ENCODE measurements at regions not wholly inside any gene's neighbourhood (a gene's known extent, or its start where the extent isn't known, plus 50 kb on each side); places are given as distances from the start of the nearest gene placed in this dataset.

- no peak for TF ChIP-seq EP300 (IDR thresholded peaks at IDR 0.05)
- no peak for TF ChIP-seq CTCF (IDR thresholded peaks at IDR 0.05)
- TF ChIP-seq POLR2A (IDR thresholded peaks at IDR 0.05), result no peak
- H3K9me3 ChIP-seq, result no peaks in the 10 kb centered on the region
- no peak overlapping the region for H3K27ac ChIP-seq
- no peak overlapping the region for H3K4me3 ChIP-seq
- H3K27me3 ChIP-seq, result no peaks in the 10 kb centered on the region
- no peaks in the 10 kb centered on the region for H3K36me3 ChIP-seq
- H3K4me1 ChIP-seq, result no peaks in the 10 kb centered on the region
- no peak for DNase-seq (ENCODE audit: low spot score in 2 of 2)
- 85 to 88% methylated on average over 6 of the region's 6 CpGs for WGBS, 2 donors
Observed at GRCh38 chr18:38572554-38573111, 1007.0 kb upstream of the CELF4 start.

GRCh38 chr18:38571651-38572050, 1006.1 kb upstream of the CELF4 start:
- Histone ChIP-seq H3K9me3 (no peaks in the 10 kb centered on the region), H3K4me1 (no peaks in the 10 kb centered on the region), H3K4me3 (no peak overlapping the region), H3K36me3 (no peaks in the 10 kb centered on the region), H3K27ac (no peak overlapping the region), H3K27me3 (no peaks in the 10 kb centered on the region)
- no peak for DNase-seq (ENCODE audit: low spot score in 2 of 2)
- TF ChIP-seq CTCF (IDR thresholded peaks at IDR 0.05) (no peak), EP300 (IDR thresholded peaks at IDR 0.05) (no peak), POLR2A (IDR thresholded peaks at IDR 0.05) (no peak)
- 23 to 28% methylated on average over 2 of the region's 2 CpGs for WGBS, 2 donors

- no peaks in the 10 kb centered on the region for H3K36me3 ChIP-seq
- no peaks in the 10 kb centered on the region for H3K9me3 ChIP-seq
- no peaks in the 10 kb centered on the region for H3K27me3 ChIP-seq
- no peak overlapping the region for H3K4me3 ChIP-seq
- WGBS, 2 donors, result 92 to 93% methylated on average over 1 of the region's 1 CpG
- H3K27ac ChIP-seq, result no peak overlapping the region
- no peak for TF ChIP-seq POLR2A (IDR thresholded peaks at IDR 0.05)
- no peak for TF ChIP-seq EP300 (IDR thresholded peaks at IDR 0.05)
- TF ChIP-seq CTCF (IDR thresholded peaks at IDR 0.05), result no peak
- H3K4me1 ChIP-seq, result no peaks in the 10 kb centered on the region
- no peak for DNase-seq (ENCODE audit: low spot score in 2 of 2)
Observed at GRCh38 chr18:38565513-38565912, 999.9 kb upstream of the CELF4 start.

GRCh38 chr18:38563396-38563980, 997.9 kb upstream of the CELF4 start:
- no peak for TF ChIP-seq CTCF (IDR thresholded peaks at IDR 0.05)
- no peaks in the 10 kb centered on the region for H3K9me3 ChIP-seq
- 75 to 88% methylated on average over 2 of the region's 2 CpGs for WGBS, 2 donors
- no peaks in the 10 kb centered on the region for H3K36me3 ChIP-seq
- DNase-seq (ENCODE audit: low spot score in 2 of 2), result no peak
- no peaks in the 10 kb centered on the region for H3K27me3 ChIP-seq
- no peak overlapping the region for H3K27ac ChIP-seq
- no peaks in the 10 kb centered on the region for H3K4me1 ChIP-seq
- H3K4me3 ChIP-seq, result no peak overlapping the region

GRCh38 chr18:38557006-38557405, 991.4 kb upstream of the CELF4 start:
- Histone ChIP-seq H3K27ac (no peak overlapping the region), H3K27me3 (no peaks in the 10 kb centered on the region), H3K9me3 (no peaks in the 10 kb centered on the region), H3K36me3 (no peaks in the 10 kb centered on the region), H3K4me1 (no peaks in the 10 kb centered on the region), H3K4me3 (no peak overlapping the region)
- 58 to 61% methylated on average over 5 of the region's 5 CpGs for WGBS, 2 donors
- no peak for DNase-seq (ENCODE audit: low spot score in 2 of 2)
- TF ChIP-seq POLR2A (IDR thresholded peaks at IDR 0.05), result no peak
- TF ChIP-seq CTCF (IDR thresholded peaks at IDR 0.05), result no peak
- no peak for TF ChIP-seq EP300 (IDR thresholded peaks at IDR 0.05)
